H1 (cell line): ENCODE measurements at regions not wholly inside any gene's neighbourhood (a gene's known extent, or its start where the extent isn't known, plus 50 kb on each side); places are given as distances from the start of the nearest gene placed in this dataset.

Source experiments
- CTCF ChIA-PET: fragments of 300-600 bp; sonication (Branson Sonifier 250); formaldehyde crosslinking; loops from one replicate; lab custom pipeline; 2021; ENCODE audit not compliant: partially characterized antibody; lab: Charles Lee
- POLR2A ChIA-PET: fragments of 300-600 bp; sonication (Branson Sonifier 250); formaldehyde crosslinking; loops from one replicate; lab custom pipeline; 2021; ENCODE audit warnings: inconsistent platforms; ENCODE audit not compliant: partially characterized antibody; lab: Charles Lee
- DNase-seq, 2 experiments: peaks; one replicate each; pipeline versions ENCODE4 v3.0.0 to v3.0.0-alpha.2; 2010 to 2022; ENCODE audit warnings: low spot score in 2 of 2, low read depth in 1 of 2, mixed read lengths in 1 of 2
- FAIRE-seq: peaks from 2 replicates; lab custom pipeline; 2011; peaks lifted over from hg19 to GRCh38; lab: Jason Lieb, UNC
- H2AFZ ChIP-seq: 2 replicates; pipeline ENCODE4 v1.8.1; 2012; ENCODE audit warnings: low read length, inconsistent platforms
- H2AK5ac ChIP-seq: 2 replicates; pipeline ENCODE4 v1.6.1; 2013; ENCODE audit warnings: low read depth, low read length
- H2BK120ac ChIP-seq: replicated peaks from 2 replicates; pipeline ENCODE3; 2013; ENCODE audit warnings: low read depth, low read length, inconsistent platforms
- H2BK12ac ChIP-seq: 2 replicates; pipeline ENCODE4 v1.6.1; 2013; ENCODE audit warnings: low read depth, low read length
- H2BK15ac ChIP-seq: 2 replicates; pipeline ENCODE4 v1.6.1; 2013; ENCODE audit warnings: low read length
- H2BK20ac ChIP-seq: 2 replicates; pipeline ENCODE4 v1.6.1; 2013; ENCODE audit warnings: low read length
- H2BK5ac ChIP-seq: 2 replicates; pipeline ENCODE4 v1.6.1; 2013; ENCODE audit warnings: low read depth, low read length
- H3K14ac ChIP-seq: 2 replicates; pipeline ENCODE4 v1.6.1; 2013; ENCODE audit warnings: inconsistent platforms; ENCODE audit not compliant: insufficient read length
- H3K18ac ChIP-seq: 2 replicates; pipeline ENCODE4 v1.6.1; 2013; ENCODE audit warnings: low read length; ENCODE audit errors: extremely low read depth
- H3K23ac ChIP-seq: 2 replicates; pipeline ENCODE4 v1.6.1; 2013; ENCODE audit warnings: inconsistent platforms; ENCODE audit not compliant: insufficient read length
- H3K23me2 ChIP-seq: 2 replicates; pipeline ENCODE4 v1.6.1; 2013; ENCODE audit warnings: low read depth, low read length
- H3K27ac ChIP-seq: 2 replicates; pipeline ENCODE4 v1.6.1; 2011; ENCODE audit warnings: low read depth, low read length, inconsistent platforms
- H3K27me3 ChIP-seq, 4 experiments: replicated peaks in 1 of 4; 1 replicate in 1 of 4; 2 replicates in 3 of 4; pipeline versions ENCODE4 v1.6.1 to v1.8.1; 2011 to 2013; ENCODE audit warnings: low read length in 3 of 4, mild to moderate bottlenecking in 3 of 4, inconsistent platforms in 2 of 4, mixed read lengths in 2 of 4, moderate library complexity in 1 of 4; ENCODE audit not compliant: control insufficient read depth in 3 of 4, insufficient read depth in 3 of 4; ENCODE audit errors: extremely low read depth in 1 of 4
- H3K36me3 ChIP-seq, 4 experiments: 2 replicates each; pipeline versions ENCODE4 v1.6.1 to v1.8.1; 2011 to 2013; ENCODE audit warnings: mild to moderate bottlenecking in 4 of 4, low read length in 3 of 4, moderate library complexity in 2 of 4, control low read depth in 1 of 4, inconsistent platforms in 1 of 4; ENCODE audit not compliant: insufficient read depth in 4 of 4, control insufficient read depth in 2 of 4
- H3K4ac ChIP-seq: replicated peaks from 2 replicates; pipeline ENCODE3; 2013; ENCODE audit warnings: low read length, low read depth, mixed read lengths, inconsistent platforms; ENCODE audit not compliant: insufficient read length
- H3K4me1 ChIP-seq, 4 experiments: replicated peaks in 1 of 4; 1 replicate in 1 of 4; 2 replicates in 3 of 4; pipeline versions ENCODE4 v1.6.1 to v1.8.1; 2011 to 2013; ENCODE audit warnings: low read length in 3 of 4, inconsistent platforms in 2 of 4, mixed read lengths in 1 of 4; ENCODE audit not compliant: insufficient read depth in 4 of 4, control insufficient read depth in 3 of 4
- H3K4me2 ChIP-seq, 2 experiments: 2 replicates each; pipeline versions ENCODE4 v1.6.1 to v1.8.1; 2011 to 2013; ENCODE audit warnings: low read depth in 2 of 2, low read length in 2 of 2, control low read depth in 1 of 2, inconsistent platforms in 1 of 2, mild to moderate bottlenecking in 1 of 2; ENCODE audit not compliant: insufficient read depth in 1 of 2
- H3K4me3 ChIP-seq, 4 experiments: fragments of 200-600, 300-600 bp in 1 of 4; sonication (generic), shearing (Covaris generic), sonication (Bioruptor Twin) in 1 of 4; 2 replicates each; pipeline versions ENCODE4 v1.5.1 to v1.8.1; 2011 to 2016; ENCODE audit warnings: low read length in 4 of 4, low read depth in 3 of 4, control low read depth in 2 of 4, inconsistent platforms in 2 of 4, mild to moderate bottlenecking in 2 of 4, mixed read lengths in 1 of 4, moderate library complexity in 1 of 4; ENCODE audit not compliant: insufficient read depth in 2 of 4; ENCODE audit errors: extremely low read depth in 1 of 4
- H3K56ac ChIP-seq: replicated peaks from 2 replicates; pipeline ENCODE3; 2013; ENCODE audit warnings: low read depth, mild to moderate bottlenecking, mixed read lengths, low read length, inconsistent platforms; ENCODE audit not compliant: insufficient read length
- H3K79me1 ChIP-seq: 2 replicates; pipeline ENCODE4 v1.6.1; 2013; ENCODE audit warnings: low read depth, low read length, control low read depth
- H3K79me2 ChIP-seq, 2 experiments: 2 replicates each; pipeline versions ENCODE4 v1.6.1 to v1.8.1; 2012 to 2013; ENCODE audit warnings: low read length in 2 of 2, mild to moderate bottlenecking in 2 of 2, inconsistent platforms in 1 of 2; ENCODE audit not compliant: insufficient read depth in 2 of 2, control insufficient read depth in 1 of 2
- H3K9ac ChIP-seq, 4 experiments: replicated peaks in 1 of 4; 1 replicate in 1 of 4; 2 replicates in 3 of 4; pipeline versions ENCODE4 v1.6.1 to v1.8.1; 2011 to 2013; ENCODE audit warnings: low read depth in 3 of 4, low read length in 3 of 4, control low read depth in 2 of 4, mild to moderate bottlenecking in 2 of 4, moderate library complexity in 2 of 4, inconsistent platforms in 1 of 4; ENCODE audit errors: extremely low read depth in 1 of 4
- H3K9me3 ChIP-seq, 2 experiments: 2 replicates each; pipeline versions ENCODE4 v1.6.1 to v1.8.1; 2012 to 2013; ENCODE audit warnings: mild to moderate bottlenecking in 2 of 2, moderate library complexity in 2 of 2, control low read depth in 1 of 2, inconsistent platforms in 1 of 2, low read depth in 1 of 2, low read length in 1 of 2, mixed read lengths in 1 of 2; ENCODE audit not compliant: insufficient read depth in 2 of 2
- H4K20me1 ChIP-seq, 2 experiments: replicated peaks in 1 of 2; 2 replicates each; pipeline versions ENCODE3 to v1.8.1; 2011 to 2013; ENCODE audit warnings: inconsistent platforms in 2 of 2, low read length in 2 of 2, mild to moderate bottlenecking in 1 of 2; ENCODE audit not compliant: insufficient read depth in 2 of 2, control insufficient read depth in 1 of 2
- H4K5ac ChIP-seq: 2 replicates; pipeline ENCODE4 v1.6.1; 2013; ENCODE audit warnings: low read length, low read depth, mixed read lengths, inconsistent platforms; ENCODE audit not compliant: insufficient read length
- H4K8ac ChIP-seq: 2 replicates; pipeline ENCODE4 v1.8.0; 2013; ENCODE audit warnings: mild to moderate bottlenecking, moderate library complexity, low read length, inconsistent platforms; ENCODE audit not compliant: insufficient read depth; ENCODE audit errors: extremely low read depth
- H4K91ac ChIP-seq: replicated peaks from 2 replicates; pipeline ENCODE3; 2013; ENCODE audit warnings: low read length, mixed read lengths, inconsistent platforms; ENCODE audit not compliant: insufficient read length
- ASH2L ChIP-seq: fragments of 200-600, 300-600 bp; sonication (generic); IDR thresholded peaks from one replicate; pipeline ENCODE4 v1.7.1; 2017; ENCODE audit warnings: low read length
- CTBP2 ChIP-seq: IDR thresholded peaks from 2 replicates; pipeline ENCODE4 v1.7.0; 2011; ENCODE audit warnings: borderline replicate concordance, mild to moderate bottlenecking, moderate library complexity, mixed read lengths, low read length; ENCODE audit not compliant: insufficient read depth, insufficient read length
- E2F6 ChIP-seq: IDR thresholded peaks from 2 replicates; pipeline ENCODE4 v1.6.1; 2012; ENCODE audit warnings: inconsistent platforms
- EZH2 ChIP-seq: fragments of 200-600 bp; sonication (generic); IDR thresholded peaks from 2 replicates; pipeline ENCODE4 v1.7.1; 2012; ENCODE audit warnings: low read depth, mild to moderate bottlenecking, moderate library complexity, low read length, inconsistent platforms; ENCODE audit not compliant: severe bottlenecking
- KDM1A ChIP-seq: fragments of 200-600, 300-600 bp; sonication (generic); IDR thresholded peaks from 2 replicates; pipeline ENCODE4 v1.7.1; 2016; ENCODE audit warnings: mild to moderate bottlenecking, low read length, borderline replicate concordance
- KDM5A ChIP-seq: fragments of 200-600 bp; IDR thresholded peaks from 2 replicates; pipeline ENCODE4 v1.7.1; 2012; ENCODE audit warnings: mild to moderate bottlenecking, low read length, inconsistent platforms, mixed read lengths
- NANOG ChIP-seq: IDR thresholded peaks from 2 replicates; pipeline ENCODE4 v1.6.1; 2011; ENCODE audit warnings: low read length, low read depth, mild to moderate bottlenecking, inconsistent platforms; ENCODE audit not compliant: insufficient read depth, poor library complexity, severe bottlenecking
- NRF1 ChIP-seq: IDR thresholded peaks from 2 replicates; pipeline ENCODE4 v1.6.1; 2011; ENCODE audit warnings: mild to moderate bottlenecking, low read depth, low read length, improper control_type of control experiment
- POLR2AphosphoS5 ChIP-seq: IDR thresholded peaks from 2 replicates; pipeline ENCODE4 v1.6.1; 2011; ENCODE audit warnings: low read depth, low read length
- POU5F1 ChIP-seq: IDR thresholded peaks from 2 replicates; pipeline ENCODE4 v1.6.1; 2011; ENCODE audit warnings: low read depth, mild to moderate bottlenecking, low read length, moderate library complexity
- RNF2 ChIP-seq: fragments of 200-900, 300-1000 bp; sonication (generic); IDR thresholded peaks from 2 replicates; pipeline ENCODE4 v1.7.1; 2016; ENCODE audit warnings: borderline replicate concordance, low read depth, mild to moderate bottlenecking, antibody characterized with exemption, low read length; ENCODE audit not compliant: poor library complexity, severe bottlenecking; ENCODE audit errors: missing control alignments
- SP4 ChIP-seq: IDR thresholded peaks from 2 replicates; pipeline ENCODE4 v1.6.1; 2012; ENCODE audit warnings: low read length, inconsistent platforms
- SUZ12 ChIP-seq: fragments of 200-600 bp; sonication (generic); IDR thresholded peaks from 2 replicates; pipeline ENCODE4 v1.6.1; 2012; ENCODE audit warnings: mild to moderate bottlenecking, inconsistent platforms, low read length, moderate library complexity, mixed read lengths
- TCF12 ChIP-seq: IDR thresholded peaks from 2 replicates; pipeline ENCODE4 v1.6.1; 2011; ENCODE audit warnings: low read depth, mild to moderate bottlenecking, low read length
- WGBS, 2 experiments: shearing (Covaris generic) in 1 of 2; methylation state at CpG; one replicate each; pipeline versions ENCODE4 v1.1.6 to v1.1.7; 2013 to 2015; ENCODE audit warnings: low lambda C conversion rate in 2 of 2, mixed read lengths in 2 of 2, inconsistent platforms in 1 of 2, low coverage in 1 of 2, missing lambda C conversion rate in 1 of 2; ENCODE audit not compliant: insufficient replicate concordance in 2 of 2, insufficient coverage in 1 of 2, insufficient read length in 1 of 2; ENCODE audit errors: extremely low coverage in 1 of 2, missing lambda C conversion rate in 1 of 2; 5-methylcytosine and 5-hydroxymethylcytosine counted together

GRCh38 chr9:1505489-1505888, 455.3 kb downstream of the DMRT2 start:
- FAIRE-seq (no peak), DNase-seq (no peak)
- no peak overlapping the region for H3K4me3 ChIP-seq
- ChIA-PET POLR2A (no interaction called here), CTCF (interaction anchor here (0.6 kb wide), 1 partner anchor 496 kb away, joined by 3 read pairs; no protein-coding TSS in a partner anchor)
- no peak overlapping the region for H3K4ac ChIP-seq
- H3K14ac ChIP-seq, result no peak overlapping the region
- no peak overlapping the region for H2BK12ac ChIP-seq
- H2AFZ ChIP-seq, result no peak overlapping the region
- H3K23ac ChIP-seq, result no peak overlapping the region
- no peak overlapping the region for H2AK5ac ChIP-seq
- H3K9me3 ChIP-seq, result peaks cover 81 to 83% of the 10 kb centered on the region in 2 experiments
- H4K5ac ChIP-seq, result no peak overlapping the region
- H2BK120ac ChIP-seq, result no peak overlapping the region
- H3K27ac ChIP-seq, result no peak overlapping the region
- H3K79me1 ChIP-seq, result no peaks in the 10 kb centered on the region
- WGBS, 2 experiments, result 62% methylated on average over 2 of the region's 2 CpGs; no CpG with 5 or more reads in 1 of the 2 experiments
- H4K20me1 ChIP-seq, result no peaks in the 10 kb centered on the region
- H2BK15ac ChIP-seq, result no peak overlapping the region
- no peak overlapping the region for H2BK20ac ChIP-seq
- no peak overlapping the region for H4K8ac ChIP-seq
- H3K4me1 ChIP-seq, result no peaks in the 10 kb centered on the region
- no peak overlapping the region for H4K91ac ChIP-seq
- no peak overlapping the region for H3K9ac ChIP-seq
- no peak overlapping the region for H3K56ac ChIP-seq
- no peaks in the 10 kb centered on the region for H3K27me3 ChIP-seq
- no peaks in the 10 kb centered on the region for H3K36me3 ChIP-seq
- H3K4me2 ChIP-seq, result no peak overlapping the region
- H2BK5ac ChIP-seq, result no peak overlapping the region
- no peaks in the 10 kb centered on the region for H3K79me2 ChIP-seq
- no peak overlapping the region for H3K18ac ChIP-seq
- H3K23me2 ChIP-seq, result no peaks in the 10 kb centered on the region
- TF ChIP-seq RNF2 (no peak), NANOG (no peak), EZH2 (no peak), POLR2AphosphoS5 (no peak), SP4 (no peak), SUZ12 (no peak), POU5F1 (no peak), KDM1A (no peak), ASH2L (no peak), NRF1 (no peak), CTBP2 (no peak), KDM5A (no peak), TCF12 (no peak), E2F6 (no peak)
